Esophagus squamous epithelium (tissue), 5 donors: ENCODE measurements at regions not wholly inside any gene's neighbourhood (a gene's known extent, or its start where the extent isn't known, plus 50 kb on each side); places are given as distances from the start of the nearest gene placed in this dataset.

Source experiments
- DNase-seq: peaks from one replicate; lab custom pipeline; 2025; lab: John Stamatoyannopoulos, UW
- H3K27ac ChIP-seq, 4 donors: fragments of 200-600 bp; sonication (generic); one replicate each; pipeline ENCODE4 v1.5.1; 2016 to 2019; ENCODE audit warnings: mild to moderate bottlenecking in 1 of 4
- H3K27me3 ChIP-seq, 4 donors: fragments of 200-600 bp; sonication (generic); 1 replicate in 3 of 4; 2 replicates in 1 of 4; pipeline versions ENCODE4 v1.5.1 to v1.6.0; 2017 to 2021; ENCODE audit warnings: antibody characterized with exemption in 1 of 4
- H3K36me3 ChIP-seq, 3 donors: fragments of 200-600 bp; sonication (generic); one replicate each; pipeline ENCODE4 v1.5.1; 2016 to 2019
- H3K4me1 ChIP-seq, 3 donors: fragments of 200-600 bp; sonication (generic); one replicate each; pipeline ENCODE4 v1.5.1; 2017 to 2019
- H3K4me3 ChIP-seq, 4 donors: fragments of 200-600 bp; sonication (generic); 1 replicate in 3 of 4; 2 replicates in 1 of 4; pipeline ENCODE4 v1.5.1; 2016 to 2019; ENCODE audit warnings: mild to moderate bottlenecking in 2 of 4, moderate library complexity in 1 of 4
- H3K9me3 ChIP-seq, 3 donors: fragments of 200-600 bp; sonication (generic); one replicate each; pipeline ENCODE4 v1.5.1; 2016 to 2019
- POLR2A ChIP-seq, 4 donors: fragments of 450-650 bp; IDR thresholded peaks; one replicate each; pipeline ENCODE4 v1.6.1; 2017; ENCODE audit warnings: antibody characterized with exemption in 4 of 4, mild to moderate bottlenecking in 4 of 4, moderate library complexity in 3 of 4
- WGBS, 2 donors: methylation state at CpG; one replicate each; pipeline ENCODE4 v1.1.5; 2018; 5-methylcytosine and 5-hydroxymethylcytosine counted together
- intact Hi-C: fragments of 100-400 bp; cut with DNase I; formaldehyde crosslinking; loops from one replicate; pipeline ENCODE4 v1.15.0; 2022
- small RNA-seq, 4 donors: library from RNA; depleted of rRNA; stranded (forward); fragments of <200 nt; gene quantifications; one replicate each; pipeline ENCODE3, GENCODE V24; 2016
- TF ChIP-seq, protein P1 (sequence below), 6 experiments: fragments of 450-650 bp in 4 of 6; fragments of 200-600 bp in 2 of 6; sonication (generic) in 2 of 6; IDR thresholded peaks; one replicate each; pipeline ENCODE4 v1.5.1; 2016 to 2019; ENCODE audit warnings: antibody characterized with exemption in 6 of 6, mild to moderate bottlenecking in 4 of 6, moderate library complexity in 4 of 6
- donor health status: DM: yes; HTN: yes; CAD: no.

DNA sequence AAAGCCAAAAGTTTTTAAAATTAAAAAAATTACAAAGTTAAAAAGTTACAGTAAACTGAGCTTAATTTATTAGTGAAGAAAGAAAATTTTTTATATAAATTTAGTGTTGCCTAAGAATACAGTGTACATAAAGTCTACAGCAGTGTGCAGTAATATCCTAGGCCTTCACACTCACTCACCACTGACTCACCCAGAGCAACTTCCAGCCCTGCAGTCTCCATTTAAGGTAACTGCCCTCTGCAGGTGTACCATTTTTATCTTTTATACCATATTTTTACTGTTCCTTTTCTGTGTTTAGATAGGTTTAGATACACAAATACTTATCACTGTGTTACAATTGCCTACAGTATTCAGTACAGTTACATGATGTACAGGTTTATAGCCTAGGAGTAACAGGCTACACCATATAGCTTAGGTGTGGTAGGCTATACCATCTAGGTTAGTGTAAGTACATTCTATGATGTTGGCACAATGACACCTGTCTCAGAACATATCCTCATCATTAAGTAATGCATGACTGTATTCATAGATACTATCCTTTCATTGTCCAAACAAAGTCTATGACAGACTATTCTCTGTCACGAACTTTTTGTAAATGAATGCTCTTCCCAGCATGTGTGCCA, 78.6 kb upstream of the PBX1 start:
- Histone ChIP-seq H3K36me3 (no peaks in the 10 kb centered on the region), H3K9me3 (no peaks in the 10 kb centered on the region), H3K4me3 (no peak overlapping the region), H3K27me3 (no peaks in the 10 kb centered on the region), H3K27ac (no peak overlapping the region), H3K4me1 (no peaks in the 10 kb centered on the region)
- intact Hi-C loops = no loop called here
- DNase-seq = no peak
- TF ChIP-seq POLR2A (IDR thresholded peaks at IDR 0.05) = no peak
- TF ChIP-seq, protein P1, sequence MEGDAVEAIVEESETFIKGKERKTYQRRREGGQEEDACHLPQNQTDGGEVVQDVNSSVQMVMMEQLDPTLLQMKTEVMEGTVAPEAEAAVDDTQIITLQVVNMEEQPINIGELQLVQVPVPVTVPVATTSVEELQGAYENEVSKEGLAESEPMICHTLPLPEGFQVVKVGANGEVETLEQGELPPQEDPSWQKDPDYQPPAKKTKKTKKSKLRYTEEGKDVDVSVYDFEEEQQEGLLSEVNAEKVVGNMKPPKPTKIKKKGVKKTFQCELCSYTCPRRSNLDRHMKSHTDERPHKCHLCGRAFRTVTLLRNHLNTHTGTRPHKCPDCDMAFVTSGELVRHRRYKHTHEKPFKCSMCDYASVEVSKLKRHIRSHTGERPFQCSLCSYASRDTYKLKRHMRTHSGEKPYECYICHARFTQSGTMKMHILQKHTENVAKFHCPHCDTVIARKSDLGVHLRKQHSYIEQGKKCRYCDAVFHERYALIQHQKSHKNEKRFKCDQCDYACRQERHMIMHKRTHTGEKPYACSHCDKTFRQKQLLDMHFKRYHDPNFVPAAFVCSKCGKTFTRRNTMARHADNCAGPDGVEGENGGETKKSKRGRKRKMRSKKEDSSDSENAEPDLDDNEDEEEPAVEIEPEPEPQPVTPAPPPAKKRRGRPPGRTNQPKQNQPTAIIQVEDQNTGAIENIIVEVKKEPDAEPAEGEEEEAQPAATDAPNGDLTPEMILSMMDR (IDR thresholded peaks at IDR 0.05) = no peak
- WGBS, 2 donors = 78 to 85% methylated on average over 1 of the region's 1 CpG

- no peaks in the 10 kb centered on the region for H3K9me3 ChIP-seq
- H3K36me3 ChIP-seq = no peaks in the 10 kb centered on the region
- no peaks in the 10 kb centered on the region for H3K4me1 ChIP-seq
- H3K27ac ChIP-seq = no peak overlapping the region
- no peak overlapping the region for H3K4me3 ChIP-seq
- no peak for DNase-seq
- TF ChIP-seq, protein P1 (IDR thresholded peaks at IDR 0.05) = no peak
- TF ChIP-seq POLR2A (IDR thresholded peaks at IDR 0.05) = no peak
- H3K27me3 ChIP-seq = no peaks in the 10 kb centered on the region
- WGBS, 2 donors = 74 to 75% methylated on average over 3 of the region's 3 CpGs
- intact Hi-C loops = no loop called here
Measured at GRCh38 chr1:164495905-164496304, 63.1 kb upstream of the PBX1 start.

DNA sequence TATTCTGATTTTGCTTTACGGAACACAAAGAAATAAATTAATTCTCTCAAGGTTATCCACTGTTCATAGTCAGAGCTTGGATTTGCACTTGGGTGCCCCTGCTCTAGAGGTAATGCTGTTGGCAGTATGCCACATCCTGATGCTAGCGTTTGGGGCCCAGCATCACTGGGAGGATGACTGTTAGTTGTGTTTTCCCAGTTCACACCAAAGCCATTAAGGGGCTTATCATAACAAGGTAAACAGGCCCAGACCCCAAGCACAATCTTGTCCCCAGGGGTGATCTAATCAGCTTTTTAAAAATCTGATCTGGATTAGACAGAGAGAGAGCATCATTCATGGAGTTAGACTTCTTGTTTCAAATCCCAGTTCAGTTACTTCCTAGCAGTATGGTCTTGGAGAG, 60.2 kb upstream of the PBX1 start:
- intact Hi-C loops = no loop called here
- WGBS, 2 donors = 70 to 94% methylated on average over 2 of the region's 2 CpGs
- DNase-seq = no peak
- no peaks in the 10 kb centered on the region for H3K27me3 ChIP-seq
- H3K4me3 ChIP-seq = no peak overlapping the region
- no peaks in the 10 kb centered on the region for H3K4me1 ChIP-seq
- H3K9me3 ChIP-seq = peaks cover 0 to 9% (median 0%) of the 10 kb centered on the region in 3 donors
- H3K27ac ChIP-seq = no peak overlapping the region
- H3K36me3 ChIP-seq = no peaks in the 10 kb centered on the region
- TF ChIP-seq, protein P1 (IDR thresholded peaks at IDR 0.05) = no peak
- no peak for TF ChIP-seq POLR2A (IDR thresholded peaks at IDR 0.05)

GRCh38 chr1:164504749-164505148, 54.2 kb upstream of the PBX1 start:
- intact Hi-C loops = no loop called here
- DNase-seq = no peak
- H3K4me3 ChIP-seq = no peak overlapping the region
- H3K4me1 ChIP-seq = no peaks in the 10 kb centered on the region
- peaks cover 0 to 9% (median 0%) of the 10 kb centered on the region in 3 donors for H3K9me3 ChIP-seq
- H3K27me3 ChIP-seq = no peaks in the 10 kb centered on the region
- TF ChIP-seq, protein P1 (IDR thresholded peaks at IDR 0.05) = no peak
- TF ChIP-seq POLR2A (IDR thresholded peaks at IDR 0.05) = no peak
- H3K36me3 ChIP-seq = no peaks in the 10 kb centered on the region
- H3K27ac ChIP-seq = no peak overlapping the region
- WGBS, 2 donors = 16 to 50% methylated on average over 1 of the region's 1 CpG

Small RNAs in the stretch of these regions (small RNA-seq; reads per million reads assigned to genes)
- gene RF00012 = 0 reads per million in 4 donors
- 0 to 0.18 (median 0.07) reads per million in 4 donors for gene RNA5SP62
- gene RNA5SP63 = 0 reads per million in 4 donors
- 0 reads per million in 4 donors for gene RNU5F-6P
